ENCODE measurements at regions not wholly inside any gene's neighbourhood (a gene's known extent, or its start where the extent isn't known, plus 50 kb on each side); places are given as distances from the start of the nearest gene placed in this dataset.

GRCh38 chr1:176341656-176342055 lies 121.3 kb upstream of the PAPPA2 start (continued):
- TF ChIP-seq RERE (CRISPR knock-in tag; IDR thresholded peaks at IDR 0.05; ENCODE audit: borderline replicate concordance) (no peak), NFE2L1 (tag; IDR thresholded peaks at IDR 0.05; ENCODE audit: borderline replicate concordance, low read depth) (no peak), KDM2B (CRISPR knock-in tag; IDR thresholded peaks at IDR 0.05) (no peak), ZNF551 (CRISPR knock-in tag; IDR thresholded peaks at IDR 0.05) (no peak)

GRCh38 chr1:176338877-176339276 lies 124.1 kb upstream of the PAPPA2 start:
- no peak overlapping the region for H3K4me2 ChIP-seq (ENCODE audit: insufficient read depth, low read length)
- WGBS (ENCODE audit: insufficient coverage, low coverage, missing lambda C conversion rate) = 0% methylated on average over 6 of the region's 6 CpGs
- H2AFZ ChIP-seq (ENCODE audit: low read depth, low read length) = no peak overlapping the region
- H3K9me3 ChIP-seq (replicated peaks; ENCODE audit: control insufficient read depth, insufficient read depth, low read depth, low read length) = no peaks in the 10 kb centered on the region
- H3K27me3 ChIP-seq (ENCODE audit: control insufficient read depth in 2 of 2, insufficient read depth in 2 of 2, low read length in 2 of 2) = no peaks in the 10 kb centered on the region
- ATAC-seq (no peak), DNase-seq (ENCODE audit: extremely low read depth in 1 of 4, low spot score in 3 of 4) (no peak), FAIRE-seq (no peak)
- H3K27ac ChIP-seq (ENCODE audit: extremely low read depth, low read depth, low read length) = no peak overlapping the region
- H3K79me2 ChIP-seq (ENCODE audit: control insufficient read depth, insufficient read depth, low read length) = no peaks in the 10 kb centered on the region
- intact Hi-C loops (cut with micrococcal nuclease) = no loop called here
- H3K4me1 ChIP-seq (replicated peaks in 1 of 2; ENCODE audit: control insufficient read depth in 2 of 2, insufficient read depth in 2 of 2, low read length in 2 of 2) = no peaks in the 10 kb centered on the region
- no TSS peak for BruUV-seq (replicated peaks)
- H3K9me1 ChIP-seq (ENCODE audit: control insufficient read depth, insufficient read depth, low read length) = no peaks in the 10 kb centered on the region
- ChIA-PET CTCF (ENCODE audit: low intra/inter-chr PET ratio) (no interaction called here), POLR2A (no interaction called here)
- H3K4me3 ChIP-seq = no peak overlapping the region
- H3K9ac ChIP-seq (ENCODE audit: insufficient read depth in 1 of 2, low read depth in 2 of 2, low read length in 2 of 2) = no peak overlapping the region
- in situ Hi-C loops (cut with MboI) = no loop called here
- H3K36me3 ChIP-seq (ENCODE audit: control insufficient read depth, insufficient read depth, low read length) = no peaks in the 10 kb centered on the region
- no peaks in the 10 kb centered on the region for H4K20me1 ChIP-seq (replicated peaks; ENCODE audit: control insufficient read depth, insufficient read depth, low read length)
- TF ChIP-seq SRSF7 (optimal IDR thresholded peaks at IDR 0.05; ENCODE audit: low read depth, low read length) = no peak
- TF ChIP-seq NR2C1 (IDR thresholded peaks at IDR 0.05) = no peak
- TF ChIP-seq NR2C1 (tag; IDR thresholded peaks at IDR 0.05) = no peak
- no peak for TF ChIP-seq GATAD2B (IDR thresholded peaks at IDR 0.05; ENCODE audit: borderline replicate concordance)
- no peak for TF ChIP-seq TARDBP (IDR thresholded peaks at IDR 0.05)
- no peak for TF ChIP-seq NCOR1 (IDR thresholded peaks at IDR 0.05)
- TF ChIP-seq MCM5 (IDR thresholded peaks at IDR 0.05; ENCODE audit: low read depth) = no peak
- no peak for TF ChIP-seq FIP1L1 (IDR thresholded peaks at IDR 0.05; ENCODE audit: low read depth, low read length, poor library complexity, severe bottlenecking)
- TF ChIP-seq SMARCE1 (IDR thresholded peaks at IDR 0.05) = no peak
- no peak for TF ChIP-seq RUNX1 (IDR thresholded peaks at IDR 0.05; ENCODE audit: low read depth)
- TF ChIP-seq PREB (CRISPR knock-in tag; IDR thresholded peaks at IDR 0.05) = no peak
- TF ChIP-seq NFRKB (IDR thresholded peaks at IDR 0.05; ENCODE audit: low read depth) = no peak
- no peak for TF ChIP-seq GATA2 (CRISPR knock-in tag; IDR thresholded peaks at IDR 0.05)
- no peak for TF ChIP-seq ZNF408 (CRISPR knock-in tag; IDR thresholded peaks at IDR 0.05; ENCODE audit: low read depth)
- TF ChIP-seq POLR2AphosphoS5 (IDR thresholded peaks at IDR 0.05; ENCODE audit: control insufficient read depth, insufficient read depth, low read depth, low read length) = no peak
